ENCODE measurements at regions not wholly inside any gene's neighbourhood (a gene's known extent, or its start where the extent isn't known, plus 50 kb on each side); places are given as distances from the start of the nearest gene placed in this dataset.

DNA sequence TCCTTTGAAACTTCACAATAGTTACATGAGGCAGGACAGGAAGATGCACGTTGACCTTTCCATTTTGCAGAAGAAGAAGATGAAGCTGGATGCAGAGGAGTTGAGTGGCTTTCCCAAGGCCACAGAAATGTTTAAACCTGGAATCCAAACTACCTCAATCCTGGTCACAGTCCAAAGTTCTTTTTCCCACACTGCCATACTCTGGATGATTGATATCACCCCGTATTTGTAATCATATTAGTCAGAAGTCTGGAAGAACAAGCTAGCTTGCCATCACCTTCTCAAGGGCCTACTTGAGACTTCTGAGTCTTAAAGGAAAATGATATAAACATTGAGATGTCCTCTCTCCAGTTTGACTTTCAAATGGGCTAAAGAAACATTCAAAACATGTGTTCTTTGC, 190.1 kb downstream of the LNPK start:
- Histone ChIP-seq H3K4me1 (ENCODE audit: insufficient read depth, low read length) (no peaks in the 10 kb centered on the region), H3K4me3 (ENCODE audit: insufficient read depth, low read depth, low read length) (no peak overlapping the region), H3K27ac (ENCODE audit: low read depth, low read length) (no peak overlapping the region), H3K27me3 (ENCODE audit: insufficient read depth, low read length) (no peaks in the 10 kb centered on the region), H4K20me1 (ENCODE audit: insufficient read depth, low read length) (no peaks in the 10 kb centered on the region), H3K79me2 (ENCODE audit: insufficient read depth, low read length) (no peaks in the 10 kb centered on the region), H3K9ac (ENCODE audit: low read length) (no peak overlapping the region), H3K36me3 (ENCODE audit: insufficient read depth, low read length) (no peaks in the 10 kb centered on the region), H3K9me3 (ENCODE audit: insufficient read depth, low read depth, low read length) (no peaks in the 10 kb centered on the region), H2AFZ (ENCODE audit: low read depth, low read length) (no peak overlapping the region), H3K4me2 (ENCODE audit: low read length) (no peak overlapping the region)
- Mint-ChIP-seq H3K9me3 (ENCODE audit: unreplicated experiment) (no peaks in the 10 kb centered on the region), H3K4me3 (ENCODE audit: unreplicated experiment) (no peak overlapping the region), H3K27ac (ENCODE audit: unreplicated experiment) (no peak overlapping the region), H3K4me1 (ENCODE audit: low read depth, unreplicated experiment) (no peaks in the 10 kb centered on the region), H3K27me3 (ENCODE audit: low read depth, unreplicated experiment) (no peaks in the 10 kb centered on the region), H3K36me3 (ENCODE audit: low read depth, unreplicated experiment) (no peaks in the 10 kb centered on the region)
- FAIRE-seq (peak; percentile 59), DNase-seq (ENCODE audit: low read depth) (peak; percentile 69)
- TF ChIP-seq EZH2 (IDR thresholded peaks at IDR 0.05; ENCODE audit: insufficient read depth, low read length), result no peak
- TF ChIP-seq, protein P1, sequence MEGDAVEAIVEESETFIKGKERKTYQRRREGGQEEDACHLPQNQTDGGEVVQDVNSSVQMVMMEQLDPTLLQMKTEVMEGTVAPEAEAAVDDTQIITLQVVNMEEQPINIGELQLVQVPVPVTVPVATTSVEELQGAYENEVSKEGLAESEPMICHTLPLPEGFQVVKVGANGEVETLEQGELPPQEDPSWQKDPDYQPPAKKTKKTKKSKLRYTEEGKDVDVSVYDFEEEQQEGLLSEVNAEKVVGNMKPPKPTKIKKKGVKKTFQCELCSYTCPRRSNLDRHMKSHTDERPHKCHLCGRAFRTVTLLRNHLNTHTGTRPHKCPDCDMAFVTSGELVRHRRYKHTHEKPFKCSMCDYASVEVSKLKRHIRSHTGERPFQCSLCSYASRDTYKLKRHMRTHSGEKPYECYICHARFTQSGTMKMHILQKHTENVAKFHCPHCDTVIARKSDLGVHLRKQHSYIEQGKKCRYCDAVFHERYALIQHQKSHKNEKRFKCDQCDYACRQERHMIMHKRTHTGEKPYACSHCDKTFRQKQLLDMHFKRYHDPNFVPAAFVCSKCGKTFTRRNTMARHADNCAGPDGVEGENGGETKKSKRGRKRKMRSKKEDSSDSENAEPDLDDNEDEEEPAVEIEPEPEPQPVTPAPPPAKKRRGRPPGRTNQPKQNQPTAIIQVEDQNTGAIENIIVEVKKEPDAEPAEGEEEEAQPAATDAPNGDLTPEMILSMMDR (IDR thresholded peaks at IDR 0.05; ENCODE audit: insufficient read depth, low read depth, low read length), result no peak

DNA sequence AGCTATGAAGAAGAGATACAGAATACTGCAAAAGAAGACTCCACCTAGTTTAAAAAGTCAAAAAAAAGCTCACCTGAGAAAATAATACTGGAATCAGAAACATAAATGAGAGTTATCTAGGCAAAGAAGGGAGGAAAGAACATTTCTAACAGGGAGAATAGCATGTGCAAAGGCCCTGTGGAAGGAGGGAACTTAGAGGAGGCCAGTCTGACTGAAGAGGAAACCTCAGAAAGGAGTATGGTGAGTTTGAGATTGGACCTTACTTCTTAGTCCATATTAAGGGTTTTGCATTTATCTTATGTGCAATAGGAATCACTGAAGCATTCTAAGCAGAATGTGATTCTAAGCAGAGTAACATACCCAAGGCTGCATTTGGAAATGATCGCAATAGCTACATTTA, 193.2 kb downstream of the LNPK start:
- Histone ChIP-seq H4K20me1 (ENCODE audit: insufficient read depth, low read length) (no peaks in the 10 kb centered on the region), H3K9ac (ENCODE audit: low read length) (no peak overlapping the region), H3K9me3 (ENCODE audit: insufficient read depth, low read depth, low read length) (no peaks in the 10 kb centered on the region), H2AFZ (ENCODE audit: low read depth, low read length) (no peak overlapping the region), H3K36me3 (ENCODE audit: insufficient read depth, low read length) (no peaks in the 10 kb centered on the region), H3K27ac (ENCODE audit: low read depth, low read length) (no peak overlapping the region), H3K27me3 (ENCODE audit: insufficient read depth, low read length) (no peaks in the 10 kb centered on the region), H3K4me3 (ENCODE audit: insufficient read depth, low read depth, low read length) (no peak overlapping the region), H3K79me2 (ENCODE audit: insufficient read depth, low read length) (no peaks in the 10 kb centered on the region), H3K4me1 (ENCODE audit: insufficient read depth, low read length) (no peaks in the 10 kb centered on the region), H3K4me2 (ENCODE audit: low read length) (no peak overlapping the region)
- Mint-ChIP-seq H3K4me1 (ENCODE audit: low read depth, unreplicated experiment) (peaks cover 4% of the 10 kb centered on the region), H3K27ac (ENCODE audit: unreplicated experiment) (no peak overlapping the region), H3K9me3 (ENCODE audit: unreplicated experiment) (no peaks in the 10 kb centered on the region), H3K4me3 (ENCODE audit: unreplicated experiment) (no peak overlapping the region), H3K36me3 (ENCODE audit: low read depth, unreplicated experiment) (no peaks in the 10 kb centered on the region), H3K27me3 (ENCODE audit: low read depth, unreplicated experiment) (no peaks in the 10 kb centered on the region)
- no peak for FAIRE-seq
- no peak for DNase-seq (ENCODE audit: low read depth)
- TF ChIP-seq, protein P1 (IDR thresholded peaks at IDR 0.05; ENCODE audit: insufficient read depth, low read depth, low read length), result no peak
- no peak for TF ChIP-seq EZH2 (IDR thresholded peaks at IDR 0.05; ENCODE audit: insufficient read depth, low read length)

DNA sequence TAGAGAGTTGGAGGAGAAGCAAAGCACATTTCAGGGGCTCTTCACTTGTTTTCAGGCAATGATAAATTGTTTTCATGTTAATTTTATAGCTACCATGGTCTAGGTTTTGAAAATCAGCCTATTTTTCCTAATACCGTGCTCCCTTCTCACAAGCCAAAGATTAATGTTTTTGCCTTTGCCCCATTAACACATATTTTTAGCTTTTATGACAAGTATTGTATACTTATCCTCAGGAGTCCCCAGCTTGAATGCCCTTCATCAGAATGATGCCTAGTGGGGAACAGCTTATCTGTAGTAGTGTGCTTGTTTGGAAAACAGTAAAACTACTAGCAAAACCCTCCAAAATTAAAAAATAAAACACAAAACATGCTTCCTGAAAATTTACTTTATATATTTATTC, 194.0 kb downstream of the LNPK start:
- no peak overlapping the region for H3K4me2 ChIP-seq (ENCODE audit: low read length)
- Mint-ChIP-seq H3K4me3 (ENCODE audit: unreplicated experiment) (no peak overlapping the region), H3K27ac (ENCODE audit: unreplicated experiment) (no peak overlapping the region), H3K4me1 (ENCODE audit: low read depth, unreplicated experiment) (peaks cover 4% of the 10 kb centered on the region), H3K9me3 (ENCODE audit: unreplicated experiment) (no peaks in the 10 kb centered on the region), H3K27me3 (ENCODE audit: low read depth, unreplicated experiment) (no peaks in the 10 kb centered on the region), H3K36me3 (ENCODE audit: low read depth, unreplicated experiment) (no peaks in the 10 kb centered on the region)
- H3K9me3 ChIP-seq (ENCODE audit: insufficient read depth, low read depth, low read length), result no peaks in the 10 kb centered on the region
- no peak overlapping the region for H3K9ac ChIP-seq (ENCODE audit: low read length)
- H3K4me3 ChIP-seq (ENCODE audit: insufficient read depth, low read depth, low read length), result no peak overlapping the region
- H3K36me3 ChIP-seq (ENCODE audit: insufficient read depth, low read length), result no peaks in the 10 kb centered on the region
- no peak overlapping the region for H2AFZ ChIP-seq (ENCODE audit: low read depth, low read length)
- no peaks in the 10 kb centered on the region for H3K27me3 ChIP-seq (ENCODE audit: insufficient read depth, low read length)
- H4K20me1 ChIP-seq (ENCODE audit: insufficient read depth, low read length), result no peaks in the 10 kb centered on the region
- no peaks in the 10 kb centered on the region for H3K79me2 ChIP-seq (ENCODE audit: insufficient read depth, low read length)
- no peak overlapping the region for H3K27ac ChIP-seq (ENCODE audit: low read depth, low read length)
- DNase-seq (ENCODE audit: low read depth) (no peak), FAIRE-seq (no peak)
- no peak for TF ChIP-seq EZH2 (IDR thresholded peaks at IDR 0.05; ENCODE audit: insufficient read depth, low read length)
- TF ChIP-seq, protein P1 (IDR thresholded peaks at IDR 0.05; ENCODE audit: insufficient read depth, low read depth, low read length), result no peak
- H3K4me1 ChIP-seq (ENCODE audit: insufficient read depth, low read length), result no peaks in the 10 kb centered on the region
